Stimulated activated effector memory CD8-positive, alpha-beta T cell treated with anti-CD3 and anti-CD28 coated beads, Interleukin-12 subunit alpha, Interleukin-12 subunit beta, amount 100 ng/mL, for 72 hours (primary cell): ENCODE measurements at regions not wholly inside any gene's neighbourhood (a gene's known extent, or its start where the extent isn't known, plus 50 kb on each side); places are given as distances from the start of the nearest gene placed in this dataset.
A peak's percentile ranks its signal among the peaks of the same experiment; 100 is the strongest.

ENCODE experiments used
- ATAC-seq: fragments of 150-1000 bp; cut with Tn5 transposase; 2 replicates; pipeline ENCODE4 v1.10.0; 2021
- DNase-seq, 2 donors: peaks; one replicate each; pipeline ENCODE4 v3.0.0; 2021 to 2022; ENCODE audit warnings: low spot score in 2 of 2
- H3K27ac Mint-ChIP-seq: one replicate; pipeline ENCODE4 v1.8.0; 2022; ENCODE audit warnings: mild to moderate bottlenecking, mixed read lengths
- H3K36me3 Mint-ChIP-seq: one replicate; pipeline ENCODE4 v1.8.0; 2022; ENCODE audit warnings: mild to moderate bottlenecking, mixed read lengths
- H3K4me1 Mint-ChIP-seq: one replicate; pipeline ENCODE4 v1.8.0; 2022; ENCODE audit warnings: mixed read lengths
- H3K4me3 Mint-ChIP-seq: one replicate; pipeline ENCODE4 v1.8.0; 2022; ENCODE audit warnings: mild to moderate bottlenecking, mixed read lengths
- H3K9me3 Mint-ChIP-seq: one replicate; pipeline ENCODE4 v1.8.0; 2022; ENCODE audit warnings: mixed read lengths

GRCh38 chr6:126131246-126131645 is 144.9 kb downstream of the TRMT11 start:
- no peak for ATAC-seq
- no peak for DNase-seq
- Mint-ChIP-seq H3K4me3 (no peak overlapping the region), H3K27ac (no peak overlapping the region), H3K9me3 (peaks cover 14% of the 10 kb centered on the region), H3K36me3 (no peaks in the 10 kb centered on the region), H3K4me1 (no peaks in the 10 kb centered on the region)

GRCh38 chr6:126133984-126134383 is 147.6 kb downstream of the TRMT11 start:
- DNase-seq, result no peak
- H3K9me3 Mint-ChIP-seq, result peaks cover 17% of the 10 kb centered on the region
- no peaks in the 10 kb centered on the region for H3K36me3 Mint-ChIP-seq
- no peak for ATAC-seq
- H3K4me3 Mint-ChIP-seq, result no peak overlapping the region
- H3K27ac Mint-ChIP-seq, result no peak overlapping the region
- H3K4me1 Mint-ChIP-seq, result no peaks in the 10 kb centered on the region

GRCh38 chr6:126134491-126134890 is 148.2 kb downstream of the TRMT11 start:
- Mint-ChIP-seq H3K4me3 (no peak overlapping the region), H3K9me3 (peaks cover 17% of the 10 kb centered on the region), H3K4me1 (no peaks in the 10 kb centered on the region), H3K27ac (no peak overlapping the region), H3K36me3 (no peaks in the 10 kb centered on the region)
- DNase-seq (no peak), ATAC-seq (no peak)

GRCh38 chr6:126140015-126140414 is 153.7 kb downstream of the TRMT11 start:
- Mint-ChIP-seq H3K9me3 (peaks cover 13% of the 10 kb centered on the region), H3K27ac (no peak overlapping the region), H3K36me3 (no peaks in the 10 kb centered on the region), H3K4me3 (no peak overlapping the region), H3K4me1 (no peaks in the 10 kb centered on the region)
- ATAC-seq (no peak), DNase-seq (no peak)

- no peak overlapping the region for H3K4me3 Mint-ChIP-seq
- no peaks in the 10 kb centered on the region for H3K4me1 Mint-ChIP-seq
- no peaks in the 10 kb centered on the region for H3K9me3 Mint-ChIP-seq
- H3K36me3 Mint-ChIP-seq, result no peaks in the 10 kb centered on the region
- no peak overlapping the region for H3K27ac Mint-ChIP-seq
- ATAC-seq (no peak), DNase-seq (no peak)
Observed at GRCh38 chr6:126143761-126144251, 157.5 kb downstream of the TRMT11 start.

- Mint-ChIP-seq H3K27ac (no peak overlapping the region), H3K9me3 (no peaks in the 10 kb centered on the region), H3K4me1 (no peaks in the 10 kb centered on the region), H3K4me3 (no peak overlapping the region), H3K36me3 (no peaks in the 10 kb centered on the region)
- ATAC-seq (no peak), DNase-seq (no peak)
Observed at GRCh38 chr6:126145351-126145750, 159.0 kb downstream of the TRMT11 start.

- ATAC-seq (no peak), DNase-seq (no peak)
- Mint-ChIP-seq H3K27ac (no peak overlapping the region), H3K4me3 (no peak overlapping the region), H3K4me1 (no peaks in the 10 kb centered on the region), H3K9me3 (no peaks in the 10 kb centered on the region), H3K36me3 (no peaks in the 10 kb centered on the region)
Observed at GRCh38 chr6:126147291-126147815, 161.0 kb downstream of the TRMT11 start.

- no peak for ATAC-seq
- no peaks in the 10 kb centered on the region for H3K9me3 Mint-ChIP-seq
Observed at GRCh38 chr6:126148853-126149252, 162.5 kb downstream of the TRMT11 start.

GRCh38 chr6:126152372-126152745 is 166.0 kb downstream of the TRMT11 start:
- Mint-ChIP-seq H3K4me1 (peaks cover 8% of the 10 kb centered on the region), H3K4me3 (no peak overlapping the region), H3K9me3 (no peaks in the 10 kb centered on the region), H3K27ac (no peak overlapping the region), H3K36me3 (no peaks in the 10 kb centered on the region)
- DNase-seq, result no peak
- ATAC-seq, result no peak

More at GRCh38 chr6:126148853-126149252, 162.5 kb downstream of the TRMT11 start:
- no peaks in the 10 kb centered on the region for H3K4me1 Mint-ChIP-seq
- DNase-seq, result no peak
- no peak overlapping the region for H3K27ac Mint-ChIP-seq
- no peaks in the 10 kb centered on the region for H3K36me3 Mint-ChIP-seq
- no peak overlapping the region for H3K4me3 Mint-ChIP-seq

- no peak for DNase-seq
- Mint-ChIP-seq H3K9me3 (no peaks in the 10 kb centered on the region), H3K4me3 (no peak overlapping the region), H3K27ac (no peak overlapping the region), H3K36me3 (no peaks in the 10 kb centered on the region), H3K4me1 (peaks cover 8% of the 10 kb centered on the region)
- ATAC-seq, result no peak
Observed at GRCh38 chr6:126153661-126154060, 167.3 kb downstream of the TRMT11 start.

GRCh38 chr6:126156973-126157372 is 170.6 kb downstream of the TRMT11 start:
- no peak overlapping the region for H3K4me3 Mint-ChIP-seq
- no peak overlapping the region for H3K27ac Mint-ChIP-seq
- no peaks in the 10 kb centered on the region for H3K36me3 Mint-ChIP-seq
- ATAC-seq (peak; percentile 24), DNase-seq (no peak)
- no peaks in the 10 kb centered on the region for H3K9me3 Mint-ChIP-seq
- H3K4me1 Mint-ChIP-seq, result peaks cover 8% of the 10 kb centered on the region

- no peak overlapping the region for H3K4me3 Mint-ChIP-seq
- no peaks in the 10 kb centered on the region for H3K4me1 Mint-ChIP-seq
- H3K9me3 Mint-ChIP-seq, result peaks cover 9% of the 10 kb centered on the region
- H3K36me3 Mint-ChIP-seq, result no peaks in the 10 kb centered on the region
- DNase-seq (no peak), ATAC-seq (no peak)
- H3K27ac Mint-ChIP-seq, result no peak overlapping the region
Observed at GRCh38 chr6:126167726-126168125, 172.2 kb upstream of the CENPW start.

- no peaks in the 10 kb centered on the region for H3K36me3 Mint-ChIP-seq
- DNase-seq (no peak), ATAC-seq (no peak)
- no peaks in the 10 kb centered on the region for H3K9me3 Mint-ChIP-seq
- no peak overlapping the region for H3K4me3 Mint-ChIP-seq
- no peak overlapping the region for H3K27ac Mint-ChIP-seq
- no peaks in the 10 kb centered on the region for H3K4me1 Mint-ChIP-seq
Observed at GRCh38 chr6:126170433-126170832, 169.5 kb upstream of the CENPW start.

GRCh38 chr6:126170978-126171382 is 168.9 kb upstream of the CENPW start:
- Mint-ChIP-seq H3K4me1 (no peaks in the 10 kb centered on the region), H3K27ac (no peak overlapping the region), H3K4me3 (peak overlapping the region; percentile 7), H3K36me3 (no peaks in the 10 kb centered on the region), H3K9me3 (no peaks in the 10 kb centered on the region)
- ATAC-seq (no peak), DNase-seq (no peak)

- no peak for DNase-seq
- ATAC-seq, result no peak
- H3K27ac Mint-ChIP-seq, result no peak overlapping the region
- no peak overlapping the region for H3K4me3 Mint-ChIP-seq
- no peaks in the 10 kb centered on the region for H3K4me1 Mint-ChIP-seq
- no peaks in the 10 kb centered on the region for H3K36me3 Mint-ChIP-seq
- no peaks in the 10 kb centered on the region for H3K9me3 Mint-ChIP-seq
Observed at GRCh38 chr6:126172131-126172530, 167.8 kb upstream of the CENPW start.

- no peak overlapping the region for H3K27ac Mint-ChIP-seq
Observed at GRCh38 chr6:126173265-126173664, 166.7 kb upstream of the CENPW start.

GRCh38 chr6:126174697-126175096 is 165.2 kb upstream of the CENPW start:
- no peak overlapping the region for H3K4me3 Mint-ChIP-seq
- ATAC-seq, result no peak
- DNase-seq, result no peak
- H3K36me3 Mint-ChIP-seq, result no peaks in the 10 kb centered on the region
- no peak overlapping the region for H3K27ac Mint-ChIP-seq
- H3K4me1 Mint-ChIP-seq, result no peaks in the 10 kb centered on the region
- no peaks in the 10 kb centered on the region for H3K9me3 Mint-ChIP-seq

More at GRCh38 chr6:126173265-126173664, 166.7 kb upstream of the CENPW start:
- H3K4me1 Mint-ChIP-seq, result no peaks in the 10 kb centered on the region
- H3K4me3 Mint-ChIP-seq, result no peak overlapping the region
- no peak for DNase-seq
- no peaks in the 10 kb centered on the region for H3K36me3 Mint-ChIP-seq
- H3K9me3 Mint-ChIP-seq, result no peaks in the 10 kb centered on the region
- ATAC-seq, result no peak
